Fibroblast of skin of scalp (primary cell): ENCODE measurements at regions not wholly inside any gene's neighbourhood (a gene's known extent, or its start where the extent isn't known, plus 50 kb on each side); places are given as distances from the start of the nearest gene placed in this dataset.
A peak's percentile ranks its signal among the peaks of the same experiment; 100 is the strongest.

Experiments used
- DNase-seq: peaks from one replicate; pipeline ENCODE4 v3.0.0-alpha.2; 2013

GRCh38 chr14:35456261-35456660 is 51.7 kb upstream of the NFKBIA start:
- DNase-seq: no peak

- DNase-seq: no peak
These were observed 53.9 kb upstream of the NFKBIA start for GRCh38 chr14:35458442-35458841.

GRCh38 chr14:35459776-35460175 is 55.2 kb upstream of the NFKBIA start:
- no peak for DNase-seq

- peak; percentile 8 for DNase-seq
These were observed 63.2 kb upstream of the INSM2 start for GRCh38 chr14:35470755-35471154.

GRCh38 chr14:35471803-35472202 is 62.2 kb upstream of the INSM2 start:
- DNase-seq: no peak

- DNase-seq: no peak
These were observed 59.6 kb upstream of the INSM2 start for GRCh38 chr14:35474323-35474722.

- no peak for DNase-seq
These were observed 53.7 kb upstream of the INSM2 start for GRCh38 chr14:35480119-35480769.

- DNase-seq: no peak
These were observed 50.9 kb upstream of the INSM2 start for GRCh38 chr14:35482994-35483515.
